HG03045 (cell line): ENCODE measurements at regions not wholly inside any gene's neighbourhood (a gene's known extent, or its start where the extent isn't known, plus 50 kb on each side); places are given as distances from the start of the nearest gene placed in this dataset.

ENCODE experiments used
- ATAC-seq: cut with Tn5 transposase; IDR thresholded peaks from one replicate; pipeline ENCODE4 v1.9.1; 2021; ENCODE audit warnings: mild to moderate bottlenecking, moderate library complexity; ENCODE audit not compliant: unreplicated experiment

GRCh38 chr1:185646202-185646683 lies 87.9 kb upstream of the HMCN1 start:
- ATAC-seq: no peak

DNA sequence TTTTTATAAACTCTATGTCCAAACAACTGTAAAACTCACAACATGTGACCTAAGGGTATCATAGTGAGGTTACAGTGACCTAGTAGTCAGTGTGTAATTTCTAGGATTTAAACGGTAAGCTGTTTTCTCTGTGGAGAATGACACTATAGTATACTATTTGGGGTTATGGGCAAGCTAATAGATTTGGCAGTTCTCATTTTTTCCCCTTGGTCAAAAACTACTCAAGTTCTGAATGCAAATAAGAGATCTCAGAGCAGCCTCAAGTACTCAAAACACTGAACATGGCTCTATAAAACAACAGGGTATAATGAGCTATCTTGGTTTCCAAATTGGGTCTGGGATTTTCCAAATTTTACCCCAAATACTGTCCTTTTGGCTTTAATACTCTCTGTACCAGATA lies 88.5 kb upstream of the HMCN1 start:
- no peak for ATAC-seq

GRCh38 chr1:185645162-185645640 lies 89.0 kb upstream of the HMCN1 start:
- no peak for ATAC-seq

GRCh38 chr1:185644531-185644930 lies 89.7 kb upstream of the HMCN1 start:
- ATAC-seq: no peak

DNA sequence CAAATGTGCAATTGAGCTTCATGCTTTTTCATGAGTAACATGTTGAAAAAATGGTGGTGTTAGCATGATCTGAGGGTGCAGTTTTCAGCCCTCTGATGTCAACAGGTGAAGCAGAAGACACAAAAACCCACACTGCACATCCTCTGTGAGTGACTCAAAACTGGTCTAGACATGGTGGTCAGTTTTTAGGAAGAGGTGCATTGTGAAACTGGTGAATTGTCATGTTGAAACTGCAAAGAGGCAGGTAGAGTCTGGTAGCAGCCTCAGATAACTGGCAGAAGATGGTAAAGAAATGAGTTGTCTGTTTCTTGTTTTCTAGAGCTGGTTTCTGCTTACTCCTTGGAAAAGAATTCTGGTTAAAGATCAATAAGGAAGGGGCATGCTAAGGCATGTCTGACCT lies 97.3 kb upstream of the HMCN1 start:
- peak; percentile 99 for ATAC-seq

DNA sequence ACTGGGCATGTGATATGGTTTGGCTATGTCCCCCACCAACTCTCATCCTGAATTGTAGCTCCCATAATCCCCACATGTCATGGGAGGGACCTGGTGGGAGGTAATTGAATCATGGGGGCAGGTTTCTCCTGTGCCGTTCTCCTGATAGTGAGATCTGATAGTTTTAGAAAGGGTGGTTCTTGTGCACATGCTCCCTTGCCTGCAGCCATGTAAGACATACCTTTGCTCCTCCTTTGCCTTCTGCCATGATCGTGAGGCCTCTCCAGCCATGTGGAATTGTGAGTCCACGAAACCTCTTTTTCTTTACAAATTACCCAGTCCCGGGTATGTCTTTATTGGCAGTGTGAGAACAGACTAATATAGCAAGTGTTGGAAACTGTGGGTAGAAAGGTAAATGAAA lies 99.5 kb upstream of the HMCN1 start:
- no peak for ATAC-seq

DNA sequence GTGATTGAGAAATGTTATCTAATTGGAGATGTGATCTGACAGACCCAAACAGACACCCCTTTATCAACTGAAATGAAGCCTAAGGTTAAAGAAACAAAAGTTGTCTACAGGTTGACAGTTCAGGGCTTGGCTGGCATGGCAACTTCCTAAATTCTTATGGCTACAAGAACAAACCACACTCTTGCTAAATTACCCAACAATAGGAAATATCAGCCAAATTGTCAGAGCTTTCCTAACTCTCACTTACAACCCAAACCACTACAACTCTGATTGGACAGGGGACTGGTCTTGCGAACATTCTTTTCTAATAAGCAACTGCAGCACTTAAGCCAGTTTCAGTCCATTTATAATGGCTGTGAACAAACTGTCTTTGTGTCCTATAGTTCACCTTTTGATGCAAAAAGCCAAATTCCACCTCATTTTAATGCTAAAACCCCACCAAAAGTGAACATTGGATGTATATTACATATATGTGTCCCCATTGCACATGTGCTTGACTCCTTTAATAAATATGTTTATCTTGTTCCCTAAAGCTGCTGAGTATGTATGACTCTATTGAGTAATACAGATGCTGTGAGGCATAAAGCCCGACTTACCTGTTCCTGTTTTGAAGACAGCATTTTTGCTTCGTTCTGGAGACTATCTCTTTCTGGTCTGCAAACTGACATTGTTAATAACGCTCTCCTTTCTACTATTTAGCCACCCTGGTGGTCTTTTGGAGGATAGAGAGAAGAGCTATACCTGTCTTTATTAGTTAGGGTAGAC lies 101.3 kb upstream of the HMCN1 start:
- no peak for ATAC-seq

GRCh38 chr1:185631843-185632242 lies 102.3 kb upstream of the HMCN1 start:
- no peak for ATAC-seq

GRCh38 chr1:185627761-185628501 lies 106.3 kb upstream of the HMCN1 start:
- no peak for ATAC-seq

- ATAC-seq: no peak
Measured at GRCh38 chr1:185627171-185627570, 107.0 kb upstream of the HMCN1 start.

DNA sequence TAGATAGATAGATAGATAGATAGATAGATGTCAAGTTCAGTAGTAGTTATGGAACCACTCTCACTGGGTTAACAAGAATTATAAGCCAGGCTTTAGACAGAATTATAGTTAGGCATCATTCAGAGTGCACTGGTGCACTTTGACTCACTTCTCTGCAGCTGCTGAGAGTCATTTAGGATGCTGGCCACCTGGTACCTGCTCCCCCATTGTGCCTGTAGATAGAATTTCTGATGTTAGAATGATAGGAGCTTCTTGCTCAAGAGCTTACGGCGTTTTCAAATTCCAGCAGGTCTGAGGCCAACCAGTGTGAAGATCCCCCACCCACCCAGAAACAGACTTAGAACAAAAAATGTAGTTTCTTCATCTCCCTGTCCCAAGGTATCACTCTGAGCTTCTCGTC lies 107.8 kb upstream of the HMCN1 start:
- no peak for ATAC-seq

- no peak for ATAC-seq
Measured at GRCh38 chr1:185610954-185611353, 123.2 kb upstream of the HMCN1 start.

GRCh38 chr1:185608177-185608576 lies 126.0 kb upstream of the HMCN1 start:
- ATAC-seq: peak; percentile 82

DNA sequence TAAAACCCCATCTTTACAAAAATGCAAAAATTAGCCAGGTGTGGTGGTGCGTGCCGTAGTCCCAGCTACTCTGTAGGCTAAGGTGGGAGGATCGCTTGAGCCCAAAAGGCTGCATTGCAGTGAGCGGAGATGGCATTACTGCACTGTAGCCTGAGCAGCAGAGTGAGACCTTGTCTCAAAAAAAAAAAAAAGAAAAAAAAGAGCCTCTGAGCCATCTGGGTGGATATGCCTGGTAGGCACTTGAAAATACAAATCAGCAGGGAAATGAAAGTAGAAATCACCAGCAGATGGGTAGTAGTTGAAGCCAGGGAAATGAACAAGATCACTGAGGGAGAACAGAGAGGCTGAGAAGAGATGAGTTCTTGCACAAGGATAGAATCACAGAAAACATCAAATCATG lies 131.0 kb upstream of the HMCN1 start:
- peak; percentile 55 for ATAC-seq

DNA sequence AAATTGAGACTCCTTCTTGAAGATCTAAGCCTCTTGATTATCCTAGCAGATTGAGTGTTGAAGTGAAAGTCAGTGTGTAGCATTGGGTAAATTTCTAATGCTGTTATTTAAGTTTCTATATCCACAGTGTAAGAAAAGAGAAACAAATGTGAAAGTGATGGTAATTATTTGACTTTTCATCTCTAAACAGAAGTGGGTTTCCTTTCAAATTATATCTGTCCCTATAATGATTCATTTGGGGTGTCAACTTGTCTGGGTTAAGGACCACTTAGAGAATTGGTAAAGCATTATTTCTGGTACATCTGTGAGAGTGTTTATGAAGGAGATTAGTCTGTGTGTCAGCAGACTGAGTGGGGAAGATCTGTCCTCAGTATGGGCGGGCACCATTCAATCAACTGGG lies 133.0 kb upstream of the HMCN1 start:
- no peak for ATAC-seq

DNA sequence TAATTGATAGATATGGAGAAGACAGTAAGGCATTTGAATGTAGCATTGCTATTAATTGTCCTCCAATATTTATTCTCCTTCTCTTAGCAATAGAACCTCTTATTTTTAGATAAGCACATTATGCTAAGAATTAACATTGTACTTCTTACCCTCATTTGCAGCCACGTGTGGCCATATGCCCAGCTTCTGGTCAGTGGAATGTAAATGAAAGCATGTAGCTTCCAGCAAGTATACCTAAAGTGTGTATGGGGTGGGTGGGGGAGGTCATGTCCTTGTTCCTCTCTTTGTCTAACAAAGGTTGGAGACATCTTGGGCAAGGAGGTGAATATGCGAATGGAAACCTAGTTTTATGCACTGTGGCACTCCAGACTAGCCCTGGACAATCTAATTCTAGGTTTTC lies 133.6 kb upstream of the HMCN1 start:
- ATAC-seq: no peak

GRCh38 chr1:185598332-185598731 lies 135.9 kb upstream of the HMCN1 start:
- no peak for ATAC-seq

- peak; percentile 69 for ATAC-seq
Measured at GRCh38 chr1:185595835-185596667, 138.1 kb upstream of the HMCN1 start.

DNA sequence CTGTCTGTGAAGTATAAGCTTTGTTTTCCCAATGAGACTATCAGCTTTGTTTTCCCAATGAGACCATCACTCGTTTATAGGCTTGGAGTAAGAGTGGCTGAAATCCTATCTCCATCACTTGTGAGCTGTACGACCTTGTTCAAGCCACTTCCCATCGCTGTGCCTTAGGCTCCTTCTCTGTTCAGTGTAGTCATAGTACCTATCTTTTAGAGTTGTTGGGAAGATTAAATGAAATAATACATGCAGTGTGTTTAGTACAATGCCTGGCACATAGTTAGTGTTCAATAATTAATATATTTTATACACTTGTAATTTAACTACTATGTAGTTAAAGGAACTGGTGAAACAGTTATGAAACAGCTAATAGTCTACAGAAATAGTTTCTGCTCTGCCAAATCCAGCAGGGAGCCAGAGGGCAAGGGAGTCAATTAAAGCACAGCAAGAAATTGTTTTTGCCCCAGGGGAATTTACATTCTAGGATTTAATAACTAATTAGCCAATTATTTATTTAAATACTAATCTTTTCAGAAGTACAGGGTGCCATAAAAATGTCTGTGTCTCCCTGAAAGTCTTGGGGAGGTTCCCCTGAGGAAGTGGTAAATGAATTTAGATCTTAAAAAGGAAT lies 139.3 kb upstream of the HMCN1 start:
- no peak for ATAC-seq

GRCh38 chr1:185593271-185593670 lies 140.9 kb upstream of the HMCN1 start:
- ATAC-seq: no peak

DNA sequence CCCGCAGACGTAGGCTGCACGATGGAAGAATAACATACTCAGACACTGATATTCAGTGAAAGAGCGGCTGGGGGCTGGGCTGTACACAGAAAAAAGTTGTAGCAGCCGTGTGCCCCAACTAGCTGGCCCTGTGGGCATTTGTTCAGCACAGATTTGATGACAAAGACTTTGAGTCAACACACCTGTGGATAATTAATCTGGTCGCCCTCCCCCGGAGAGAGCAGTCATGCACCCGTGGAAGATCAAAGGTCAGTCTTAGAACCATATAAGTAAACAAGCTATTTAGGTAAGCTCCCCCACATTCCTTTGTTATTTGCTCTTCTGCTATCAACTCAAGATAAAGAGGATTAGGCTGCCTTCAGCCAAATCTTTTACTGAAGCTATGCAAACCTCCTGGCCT lies 148.4 kb upstream of the HMCN1 start:
- no peak for ATAC-seq
